Dendritic cell treated with granulocyte-macrophage colony-stimulating factor and Interleukin-4, amounts not matched to agents 40 ng/mL and 50 ng/mL, for 4 days (primary cell): ENCODE measurements at regions not wholly inside any gene's neighbourhood (a gene's known extent, or its start where the extent isn't known, plus 50 kb on each side); places are given as distances from the start of the nearest gene placed in this dataset.
"Not testable (repeated sequence)": the region's sequence is repeated elsewhere in the genome, so short reads cannot be mapped to it uniquely, and the experiment has no call there.

Experiments used
- H3K27ac Mint-ChIP-seq: one replicate; pipeline ENCODE4 v1.8.0; 2022; ENCODE audit warnings: mild to moderate bottlenecking, mixed read lengths
- H3K27me3 Mint-ChIP-seq: one replicate; pipeline ENCODE4 v1.8.0; 2022; ENCODE audit warnings: mild to moderate bottlenecking, mixed read lengths
- H3K36me3 Mint-ChIP-seq: one replicate; pipeline ENCODE4 v1.8.0; 2022; ENCODE audit warnings: low read depth, mixed read lengths
- H3K4me1 Mint-ChIP-seq: one replicate; pipeline ENCODE4 v1.8.0; 2022; ENCODE audit warnings: low read depth, mixed read lengths
- H3K4me3 Mint-ChIP-seq: one replicate; pipeline ENCODE4 v1.8.0; 2022; ENCODE audit warnings: mild to moderate bottlenecking, moderate library complexity, mixed read lengths
- H3K9me3 Mint-ChIP-seq: one replicate; pipeline ENCODE4 v1.8.0; 2022; ENCODE audit warnings: mixed read lengths
- intact Hi-C: fragments of 100-400 bp; cut with micrococcal nuclease; formaldehyde crosslinking; loops from one replicate; pipeline ENCODE4 v1.15.0; 2022

GRCh38 chr18:2164644-2165550 is 406.4 kb downstream of the METTL4 start:
- intact Hi-C loops = no loop called here
- Mint-ChIP-seq H3K4me3 (no peak overlapping the region), H3K27me3 (no peaks in the 10 kb centered on the region), H3K4me1 (no peaks in the 10 kb centered on the region), H3K36me3 (no peaks in the 10 kb centered on the region), H3K27ac (no peak overlapping the region), H3K9me3 (no peaks in the 10 kb centered on the region)

GRCh38 chr18:2166876-2167275 is 404.4 kb downstream of the METTL4 start:
- intact Hi-C loops, H3K27ac Mint-ChIP-seq, H3K4me3 Mint-ChIP-seq, H3K36me3 Mint-ChIP-seq, H3K27me3 Mint-ChIP-seq, H3K9me3 Mint-ChIP-seq, H3K4me1 Mint-ChIP-seq: not testable (repeated sequence)

GRCh38 chr18:2168022-2168421 is 403.3 kb downstream of the METTL4 start:
- H3K9me3 Mint-ChIP-seq = no peaks in the 10 kb centered on the region
- no peaks in the 10 kb centered on the region for H3K4me1 Mint-ChIP-seq
- H3K36me3 Mint-ChIP-seq = no peaks in the 10 kb centered on the region
- no peaks in the 10 kb centered on the region for H3K27me3 Mint-ChIP-seq
- H3K4me3 Mint-ChIP-seq = no peak overlapping the region
- intact Hi-C loops = no loop called here
- no peak overlapping the region for H3K27ac Mint-ChIP-seq

DNA sequence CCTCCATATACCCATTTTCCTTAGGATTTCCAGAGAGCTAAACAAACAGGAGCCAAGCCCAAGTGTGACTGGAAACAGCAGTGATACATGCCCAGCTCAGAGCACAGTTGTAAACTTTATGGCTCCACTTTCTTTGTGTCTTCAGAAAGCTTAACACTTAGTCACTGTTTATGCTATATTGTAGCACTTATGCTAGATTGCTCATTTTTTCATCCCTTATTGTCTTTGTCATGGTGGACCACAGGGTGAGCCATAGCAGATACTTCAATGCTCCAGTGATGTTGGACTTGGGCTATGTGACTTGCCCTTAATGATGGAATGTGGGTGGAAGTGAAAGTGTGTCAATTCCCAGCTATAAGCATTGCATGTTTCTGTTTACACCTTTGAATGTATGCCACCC is 401.6 kb downstream of the METTL4 start:
- intact Hi-C loops = no loop called here
- Mint-ChIP-seq H3K27ac (no peak overlapping the region), H3K4me1 (no peaks in the 10 kb centered on the region), H3K4me3 (no peak overlapping the region), H3K9me3 (no peaks in the 10 kb centered on the region), H3K27me3 (no peaks in the 10 kb centered on the region), H3K36me3 (no peaks in the 10 kb centered on the region)

DNA sequence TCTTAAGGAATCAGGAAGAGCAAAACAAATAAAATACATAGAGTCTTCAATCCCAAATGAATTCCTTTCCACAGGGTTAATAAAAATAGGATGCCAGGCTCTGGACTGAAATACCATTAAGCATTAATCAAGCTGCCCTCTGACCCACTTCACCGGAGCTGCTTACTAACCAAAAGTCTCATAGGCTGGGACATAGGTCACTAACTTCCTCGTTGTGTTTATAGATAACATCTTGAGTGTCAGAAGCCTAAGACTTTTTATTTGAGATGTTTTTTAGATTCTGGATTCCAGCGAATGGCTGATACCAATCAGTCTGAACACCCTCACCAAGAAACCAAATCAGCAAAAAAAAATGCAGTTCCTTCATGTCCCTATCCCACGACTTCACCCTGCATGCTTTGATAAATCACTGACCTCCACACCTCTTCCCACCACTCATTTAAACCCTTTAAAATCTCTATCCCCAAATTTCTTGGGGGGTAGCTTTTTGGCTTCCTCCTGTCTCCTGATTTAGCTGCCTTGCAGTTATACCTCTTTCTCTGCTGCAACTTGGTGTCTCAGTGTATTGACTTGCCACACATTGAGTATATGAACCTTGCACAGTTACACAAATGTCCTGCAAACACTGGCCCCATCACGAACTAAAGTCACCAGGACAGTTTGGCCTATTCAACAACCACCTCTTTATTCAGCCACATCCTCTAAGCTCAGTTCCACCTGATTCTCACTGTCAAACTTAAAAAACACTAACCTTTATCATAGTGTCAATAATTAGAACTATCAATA is 399.3 kb downstream of the METTL4 start:
- Mint-ChIP-seq H3K4me3 (no peak overlapping the region), H3K27me3 (peaks cover 2% of the 10 kb centered on the region), H3K4me1 (no peaks in the 10 kb centered on the region), H3K27ac (no peak overlapping the region), H3K36me3 (no peaks in the 10 kb centered on the region), H3K9me3 (no peaks in the 10 kb centered on the region)
- intact Hi-C loops = no loop called here

DNA sequence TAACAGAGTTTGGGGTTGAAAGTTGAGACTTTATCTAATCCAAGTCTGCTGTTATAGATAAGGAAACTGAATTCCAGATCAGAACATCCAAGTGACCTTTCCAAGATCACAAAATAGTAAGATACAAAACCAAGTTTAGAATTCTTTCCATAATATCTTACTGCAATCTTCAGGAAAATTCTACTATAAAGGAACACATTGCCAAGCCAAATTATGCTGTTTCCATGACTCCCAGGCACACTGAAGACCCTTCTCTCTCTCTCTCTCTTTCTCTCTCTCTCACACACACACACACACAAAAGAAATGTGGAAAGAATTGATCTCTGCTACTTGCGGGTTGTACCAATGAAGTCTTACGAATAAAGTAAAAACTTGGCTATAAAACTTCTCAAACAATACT is 398.4 kb downstream of the METTL4 start:
- intact Hi-C loops = no loop called here
- Mint-ChIP-seq H3K4me3 (no peak overlapping the region), H3K27ac (no peak overlapping the region)

DNA sequence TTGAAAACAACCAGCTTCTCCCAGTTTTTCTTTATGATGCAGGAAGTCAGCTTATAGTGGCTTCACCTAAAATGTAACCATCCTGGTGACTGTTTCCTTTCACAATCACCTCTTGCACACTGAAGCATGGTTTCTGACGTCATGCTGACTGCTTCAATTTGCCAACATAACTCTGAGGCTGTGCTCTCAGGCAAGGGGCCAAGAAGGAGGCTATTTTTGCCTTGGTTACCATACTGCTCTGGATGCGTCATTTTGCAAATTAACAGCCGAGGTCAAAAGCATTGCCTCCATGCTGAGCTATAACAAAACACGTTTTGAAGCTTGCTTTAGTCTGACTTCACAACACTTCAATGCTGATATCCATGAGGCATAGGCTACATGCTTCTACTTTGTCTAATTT is 397.8 kb downstream of the METTL4 start:
- Mint-ChIP-seq H3K36me3 (no peaks in the 10 kb centered on the region), H3K27ac (no peak overlapping the region), H3K9me3 (no peaks in the 10 kb centered on the region), H3K4me3 (no peak overlapping the region), H3K27me3 (peaks cover 2% of the 10 kb centered on the region), H3K4me1 (no peaks in the 10 kb centered on the region)
- intact Hi-C loops = no loop called here

More for the DNA sequence above, 398.4 kb downstream of the METTL4 start:
- H3K27me3 Mint-ChIP-seq = peaks cover 2% of the 10 kb centered on the region
- H3K9me3 Mint-ChIP-seq = no peaks in the 10 kb centered on the region
- H3K36me3 Mint-ChIP-seq = no peaks in the 10 kb centered on the region
- no peaks in the 10 kb centered on the region for H3K4me1 Mint-ChIP-seq

DNA sequence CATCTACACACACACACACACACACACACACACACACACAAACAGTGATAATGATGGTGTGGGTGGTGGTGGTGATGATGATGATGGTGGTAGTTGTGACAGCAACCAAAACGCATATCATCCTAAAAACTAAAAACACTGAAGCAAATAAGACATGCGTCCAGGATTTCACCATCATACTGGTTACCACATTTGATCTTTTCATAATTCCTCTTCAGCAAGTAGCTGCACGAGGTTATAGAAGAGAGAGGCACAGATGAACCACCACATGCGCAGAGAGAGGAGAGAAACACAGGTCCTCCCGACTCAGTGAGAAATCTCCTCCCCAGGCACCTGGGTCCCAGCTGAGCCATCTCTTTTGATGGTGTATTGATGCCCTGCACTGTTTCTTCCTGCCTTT is 393.3 kb downstream of the METTL4 start:
- Mint-ChIP-seq H3K4me1 (peaks cover 5% of the 10 kb centered on the region), H3K9me3 (no peaks in the 10 kb centered on the region), H3K27me3 (peaks cover 2% of the 10 kb centered on the region), H3K4me3 (no peak overlapping the region), H3K27ac (no peak overlapping the region), H3K36me3 (no peaks in the 10 kb centered on the region)
- intact Hi-C loops = no loop called here

DNA sequence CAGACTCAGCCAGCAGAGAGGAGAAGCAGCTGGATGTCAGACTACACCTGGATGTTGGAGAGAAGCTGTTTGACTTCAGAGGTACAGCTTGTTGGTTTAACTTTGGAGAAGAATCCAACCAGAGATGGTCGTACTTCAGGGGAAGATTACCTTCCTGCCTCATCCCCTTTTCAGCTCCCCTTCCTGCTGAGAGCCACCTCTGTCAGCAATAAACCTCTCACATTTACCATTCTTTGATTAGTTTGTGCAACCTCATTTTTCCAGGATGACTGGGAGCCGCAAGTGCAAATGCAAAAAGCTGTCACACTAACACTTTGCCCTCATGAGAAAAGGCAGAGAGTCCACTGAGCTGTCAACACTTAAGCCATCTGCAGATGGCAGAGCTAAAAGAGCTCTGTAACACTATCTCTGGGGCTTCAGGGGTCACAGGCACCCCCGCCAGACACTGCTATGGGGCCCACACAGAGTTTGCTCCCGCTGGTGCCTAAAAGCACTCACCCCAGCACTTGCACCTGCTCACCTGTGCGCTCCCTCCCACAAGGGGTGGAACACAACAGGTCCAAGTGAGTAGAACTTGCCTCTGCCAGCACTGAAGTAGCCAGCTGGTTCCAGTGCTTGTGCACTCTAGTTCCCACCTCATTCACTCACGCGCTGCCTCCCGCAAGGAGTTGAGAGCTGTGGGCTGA is 391.7 kb downstream of the METTL4 start:
- Mint-ChIP-seq H3K36me3 (no peaks in the 10 kb centered on the region), H3K27me3 (peaks cover 2% of the 10 kb centered on the region), H3K4me1 (peaks cover 5% of the 10 kb centered on the region), H3K27ac (no peak overlapping the region), H3K9me3 (no peaks in the 10 kb centered on the region), H3K4me3 (no peak overlapping the region)
- intact Hi-C loops = no loop called here

DNA sequence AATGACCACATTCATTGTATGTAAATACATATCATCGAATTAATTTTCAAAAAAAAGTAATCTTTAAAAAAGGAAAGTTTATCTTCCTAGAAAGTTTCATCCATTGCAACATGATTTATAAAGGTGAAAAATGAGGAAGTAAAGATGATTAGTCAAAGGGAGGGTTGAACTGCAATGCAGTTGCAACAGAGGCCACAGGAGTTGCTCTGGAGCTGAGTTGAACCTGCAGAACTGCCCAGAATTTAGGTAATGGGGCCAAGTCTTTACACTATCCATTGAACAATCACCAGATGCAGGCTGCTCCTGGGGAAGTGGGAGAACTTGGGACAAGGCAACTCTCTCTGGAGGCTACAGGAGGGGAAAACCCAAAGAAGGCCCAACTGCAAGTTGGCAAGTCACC is 390.7 kb downstream of the METTL4 start:
- intact Hi-C loops = no loop called here

DNA sequence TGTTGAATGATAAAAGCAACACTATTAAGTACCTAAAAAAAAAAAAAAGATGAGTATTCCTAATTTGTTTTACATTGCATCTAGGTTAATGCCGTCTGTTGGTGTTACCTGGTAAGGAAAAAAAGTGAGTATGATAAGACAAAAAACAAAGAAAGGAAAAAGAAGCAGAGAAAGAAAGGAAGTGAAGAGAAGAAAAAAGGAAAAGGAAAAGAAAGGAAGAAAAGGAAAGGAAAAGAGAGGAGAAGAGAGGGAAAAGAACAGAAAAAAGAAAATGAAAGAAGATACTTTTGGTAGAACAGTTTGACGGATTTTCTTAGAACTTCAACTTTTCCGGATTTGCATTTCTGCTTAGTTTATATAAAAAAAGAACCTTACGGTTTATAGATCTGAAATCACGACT is 387.9 kb downstream of the METTL4 start:
- no peak overlapping the region for H3K27ac Mint-ChIP-seq
- intact Hi-C loops = no loop called here
- H3K36me3 Mint-ChIP-seq = no peaks in the 10 kb centered on the region
- no peaks in the 10 kb centered on the region for H3K27me3 Mint-ChIP-seq
- no peak overlapping the region for H3K4me3 Mint-ChIP-seq
- peaks cover 5% of the 10 kb centered on the region for H3K4me1 Mint-ChIP-seq
- H3K9me3 Mint-ChIP-seq = no peaks in the 10 kb centered on the region

More for the DNA sequence above, 390.7 kb downstream of the METTL4 start:
- Mint-ChIP-seq H3K4me1 (peaks cover 5% of the 10 kb centered on the region), H3K36me3 (no peaks in the 10 kb centered on the region), H3K27me3 (peaks cover 2% of the 10 kb centered on the region), H3K27ac (no peak overlapping the region), H3K9me3 (no peaks in the 10 kb centered on the region), H3K4me3 (no peak overlapping the region)

GRCh38 chr18:2186967-2187366 is 384.3 kb downstream of the METTL4 start:
- Mint-ChIP-seq H3K27ac (no peak overlapping the region), H3K4me1 (no peaks in the 10 kb centered on the region), H3K36me3 (no peaks in the 10 kb centered on the region), H3K9me3 (no peaks in the 10 kb centered on the region), H3K27me3 (no peaks in the 10 kb centered on the region), H3K4me3 (no peak overlapping the region)
- intact Hi-C loops = no loop called here

GRCh38 chr18:2188258-2188657 is 383.0 kb downstream of the METTL4 start:
- intact Hi-C loops = no loop called here
- Mint-ChIP-seq H3K36me3 (no peaks in the 10 kb centered on the region), H3K27me3 (no peaks in the 10 kb centered on the region), H3K9me3 (peaks cover 3% of the 10 kb centered on the region), H3K27ac (no peak overlapping the region), H3K4me1 (no peaks in the 10 kb centered on the region), H3K4me3 (no peak overlapping the region)

DNA sequence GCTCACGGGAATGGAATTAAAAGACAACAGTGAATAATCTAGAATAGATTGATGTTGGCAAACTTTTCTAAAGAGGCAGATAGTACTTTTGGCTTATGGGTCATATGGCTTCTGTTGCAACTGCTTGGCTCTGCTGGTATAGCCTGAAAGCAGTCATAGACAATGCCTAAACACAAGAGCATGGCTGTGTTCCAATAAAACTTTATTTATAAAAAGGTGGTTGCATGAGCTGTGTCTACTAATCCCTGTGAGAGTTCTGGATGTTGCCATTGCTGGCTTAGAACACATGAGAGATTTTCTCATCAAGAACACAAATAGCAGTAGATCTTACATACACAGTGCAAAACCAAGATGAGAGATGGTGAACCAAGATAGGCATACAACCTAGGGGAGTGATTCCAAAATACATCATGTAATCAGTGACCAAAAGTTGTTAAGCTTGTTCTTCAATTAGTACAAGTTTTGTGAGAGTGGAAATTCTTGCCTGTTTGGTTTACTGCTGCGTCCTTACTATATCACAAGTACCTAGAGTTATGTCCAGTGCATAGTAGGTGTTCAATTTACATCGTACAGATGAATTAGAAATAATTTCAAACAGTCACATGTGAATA is 380.0 kb downstream of the METTL4 start:
- no peak overlapping the region for H3K27ac Mint-ChIP-seq
- H3K27me3 Mint-ChIP-seq = no peaks in the 10 kb centered on the region
- intact Hi-C loops = no loop called here
- H3K4me1 Mint-ChIP-seq = no peaks in the 10 kb centered on the region
- H3K9me3 Mint-ChIP-seq = peaks cover 10% of the 10 kb centered on the region
- no peak overlapping the region for H3K4me3 Mint-ChIP-seq
- no peaks in the 10 kb centered on the region for H3K36me3 Mint-ChIP-seq
